ENCODE measurements at regions not wholly inside any gene's neighbourhood (a gene's known extent, or its start where the extent isn't known, plus 50 kb on each side); places are given as distances from the start of the nearest gene placed in this dataset.

DNA sequence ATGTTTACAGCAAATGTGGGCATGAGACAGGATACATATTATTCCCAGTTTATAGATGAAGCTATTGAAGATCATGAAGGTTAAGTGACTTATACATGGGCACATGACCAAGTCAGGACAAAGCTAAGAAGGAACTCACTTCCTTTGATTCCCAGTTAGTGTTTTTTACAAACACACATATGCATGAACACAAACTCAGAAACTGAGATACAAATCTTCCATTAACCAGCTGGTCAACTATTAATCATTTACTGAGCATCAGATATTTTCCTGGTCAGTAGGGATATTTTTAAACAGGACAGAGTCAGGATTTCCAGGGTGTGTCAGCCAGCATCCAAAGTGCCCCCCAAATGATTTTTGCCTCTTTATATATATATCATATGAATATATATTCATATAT, 222.2 kb downstream of the OGFRL1 start:
- TF ChIP-seq TAF1 (conservative IDR thresholded peaks at IDR 0.05) (no peak), GABPA (IDR thresholded peaks at IDR 0.05 in 1 of 2, conservative IDR thresholded peaks at IDR 0.05 in 1 of 2) (no peak), EGR1 (IDR thresholded peaks at IDR 0.05; ENCODE audit: low read depth in 2 of 2) (no peak), RAD21 (IDR thresholded peaks at IDR 0.05) (no peak), FOXA2 (IDR thresholded peaks at IDR 0.05) (no peak), SP1 (IDR thresholded peaks at IDR 0.05) (no peak), YY1 (IDR thresholded peaks at IDR 0.05) (no peak), JUND (IDR thresholded peaks at IDR 0.05) (no peak), NR2F2 (IDR thresholded peaks at IDR 0.05) (no peak)
- TF ChIP-seq, protein P1, sequence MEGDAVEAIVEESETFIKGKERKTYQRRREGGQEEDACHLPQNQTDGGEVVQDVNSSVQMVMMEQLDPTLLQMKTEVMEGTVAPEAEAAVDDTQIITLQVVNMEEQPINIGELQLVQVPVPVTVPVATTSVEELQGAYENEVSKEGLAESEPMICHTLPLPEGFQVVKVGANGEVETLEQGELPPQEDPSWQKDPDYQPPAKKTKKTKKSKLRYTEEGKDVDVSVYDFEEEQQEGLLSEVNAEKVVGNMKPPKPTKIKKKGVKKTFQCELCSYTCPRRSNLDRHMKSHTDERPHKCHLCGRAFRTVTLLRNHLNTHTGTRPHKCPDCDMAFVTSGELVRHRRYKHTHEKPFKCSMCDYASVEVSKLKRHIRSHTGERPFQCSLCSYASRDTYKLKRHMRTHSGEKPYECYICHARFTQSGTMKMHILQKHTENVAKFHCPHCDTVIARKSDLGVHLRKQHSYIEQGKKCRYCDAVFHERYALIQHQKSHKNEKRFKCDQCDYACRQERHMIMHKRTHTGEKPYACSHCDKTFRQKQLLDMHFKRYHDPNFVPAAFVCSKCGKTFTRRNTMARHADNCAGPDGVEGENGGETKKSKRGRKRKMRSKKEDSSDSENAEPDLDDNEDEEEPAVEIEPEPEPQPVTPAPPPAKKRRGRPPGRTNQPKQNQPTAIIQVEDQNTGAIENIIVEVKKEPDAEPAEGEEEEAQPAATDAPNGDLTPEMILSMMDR (IDR thresholded peaks at IDR 0.05; ENCODE audit: low read depth, low read length, missing input control): no peak
- TF ChIP-seq, protein P2, sequence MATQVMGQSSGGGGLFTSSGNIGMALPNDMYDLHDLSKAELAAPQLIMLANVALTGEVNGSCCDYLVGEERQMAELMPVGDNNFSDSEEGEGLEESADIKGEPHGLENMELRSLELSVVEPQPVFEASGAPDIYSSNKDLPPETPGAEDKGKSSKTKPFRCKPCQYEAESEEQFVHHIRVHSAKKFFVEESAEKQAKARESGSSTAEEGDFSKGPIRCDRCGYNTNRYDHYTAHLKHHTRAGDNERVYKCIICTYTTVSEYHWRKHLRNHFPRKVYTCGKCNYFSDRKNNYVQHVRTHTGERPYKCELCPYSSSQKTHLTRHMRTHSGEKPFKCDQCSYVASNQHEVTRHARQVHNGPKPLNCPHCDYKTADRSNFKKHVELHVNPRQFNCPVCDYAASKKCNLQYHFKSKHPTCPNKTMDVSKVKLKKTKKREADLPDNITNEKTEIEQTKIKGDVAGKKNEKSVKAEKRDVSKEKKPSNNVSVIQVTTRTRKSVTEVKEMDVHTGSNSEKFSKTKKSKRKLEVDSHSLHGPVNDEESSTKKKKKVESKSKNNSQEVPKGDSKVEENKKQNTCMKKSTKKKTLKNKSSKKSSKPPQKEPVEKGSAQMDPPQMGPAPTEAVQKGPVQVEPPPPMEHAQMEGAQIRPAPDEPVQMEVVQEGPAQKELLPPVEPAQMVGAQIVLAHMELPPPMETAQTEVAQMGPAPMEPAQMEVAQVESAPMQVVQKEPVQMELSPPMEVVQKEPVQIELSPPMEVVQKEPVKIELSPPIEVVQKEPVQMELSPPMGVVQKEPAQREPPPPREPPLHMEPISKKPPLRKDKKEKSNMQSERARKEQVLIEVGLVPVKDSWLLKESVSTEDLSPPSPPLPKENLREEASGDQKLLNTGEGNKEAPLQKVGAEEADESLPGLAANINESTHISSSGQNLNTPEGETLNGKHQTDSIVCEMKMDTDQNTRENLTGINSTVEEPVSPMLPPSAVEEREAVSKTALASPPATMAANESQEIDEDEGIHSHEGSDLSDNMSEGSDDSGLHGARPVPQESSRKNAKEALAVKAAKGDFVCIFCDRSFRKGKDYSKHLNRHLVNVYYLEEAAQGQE (IDR thresholded peaks at IDR 0.05): no peak
- TF ChIP-seq, protein P3, sequence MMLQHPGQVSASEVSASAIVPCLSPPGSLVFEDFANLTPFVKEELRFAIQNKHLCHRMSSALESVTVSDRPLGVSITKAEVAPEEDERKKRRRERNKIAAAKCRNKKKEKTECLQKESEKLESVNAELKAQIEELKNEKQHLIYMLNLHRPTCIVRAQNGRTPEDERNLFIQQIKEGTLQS (IDR thresholded peaks at IDR 0.05): no peak
- TF ChIP-seq, protein P4, sequence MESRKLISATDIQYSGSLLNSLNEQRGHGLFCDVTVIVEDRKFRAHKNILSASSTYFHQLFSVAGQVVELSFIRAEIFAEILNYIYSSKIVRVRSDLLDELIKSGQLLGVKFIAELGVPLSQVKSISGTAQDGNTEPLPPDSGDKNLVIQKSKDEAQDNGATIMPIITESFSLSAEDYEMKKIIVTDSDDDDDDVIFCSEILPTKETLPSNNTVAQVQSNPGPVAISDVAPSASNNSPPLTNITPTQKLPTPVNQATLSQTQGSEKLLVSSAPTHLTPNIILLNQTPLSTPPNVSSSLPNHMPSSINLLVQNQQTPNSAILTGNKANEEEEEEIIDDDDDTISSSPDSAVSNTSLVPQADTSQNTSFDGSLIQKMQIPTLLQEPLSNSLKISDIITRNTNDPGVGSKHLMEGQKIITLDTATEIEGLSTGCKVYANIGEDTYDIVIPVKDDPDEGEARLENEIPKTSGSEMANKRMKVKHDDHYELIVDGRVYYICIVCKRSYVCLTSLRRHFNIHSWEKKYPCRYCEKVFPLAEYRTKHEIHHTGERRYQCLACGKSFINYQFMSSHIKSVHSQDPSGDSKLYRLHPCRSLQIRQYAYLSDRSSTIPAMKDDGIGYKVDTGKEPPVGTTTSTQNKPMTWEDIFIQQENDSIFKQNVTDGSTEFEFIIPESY (IDR thresholded peaks at IDR 0.05): no peak
- TF ChIP-seq, protein P5, sequence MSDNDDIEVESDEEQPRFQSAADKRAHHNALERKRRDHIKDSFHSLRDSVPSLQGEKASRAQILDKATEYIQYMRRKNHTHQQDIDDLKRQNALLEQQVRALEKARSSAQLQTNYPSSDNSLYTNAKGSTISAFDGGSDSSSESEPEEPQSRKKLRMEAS (IDR thresholded peaks at IDR 0.05): no peak

Data from liver (tissue), 3 donors.